ENCODE measurements at regions not wholly inside any gene's neighbourhood (a gene's known extent, or its start where the extent isn't known, plus 50 kb on each side); places are given as distances from the start of the nearest gene placed in this dataset.

DNA sequence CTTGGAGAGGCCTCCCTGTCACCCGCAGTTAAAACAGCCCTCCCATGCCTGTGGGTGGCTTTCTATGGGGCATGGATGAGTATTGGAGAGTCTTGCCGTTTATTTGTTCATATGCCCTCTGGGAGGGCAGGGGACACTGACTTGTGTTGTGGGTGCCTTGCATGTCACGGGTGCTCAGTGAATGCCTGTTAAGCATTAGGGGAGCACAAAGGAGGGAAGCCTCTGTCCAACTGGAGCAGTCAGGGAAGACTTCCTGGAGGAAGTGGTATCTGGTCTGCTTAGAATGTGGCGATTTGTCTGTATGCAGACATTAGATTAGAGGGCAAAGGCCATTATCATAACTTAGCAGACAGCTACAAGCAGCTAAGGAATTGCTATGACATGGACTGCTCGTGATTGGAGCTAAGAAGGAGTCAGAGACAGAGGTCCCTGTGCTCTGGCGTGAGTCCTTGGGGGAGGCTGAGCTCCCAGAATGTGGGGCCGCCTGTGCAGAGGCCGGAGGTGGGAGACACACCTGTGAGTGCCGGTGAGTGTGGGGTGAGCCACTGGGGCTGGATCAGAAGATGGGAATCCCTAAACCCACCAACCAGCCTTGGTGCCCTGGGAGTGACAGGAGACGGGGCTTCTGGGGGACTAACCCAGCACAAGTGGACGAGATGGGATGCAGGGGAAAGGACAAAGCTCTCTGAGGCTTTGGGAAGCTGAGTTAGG is 286.1 kb downstream of the SEC14L1 start (continued):
- TF ChIP-seq, protein P1, sequence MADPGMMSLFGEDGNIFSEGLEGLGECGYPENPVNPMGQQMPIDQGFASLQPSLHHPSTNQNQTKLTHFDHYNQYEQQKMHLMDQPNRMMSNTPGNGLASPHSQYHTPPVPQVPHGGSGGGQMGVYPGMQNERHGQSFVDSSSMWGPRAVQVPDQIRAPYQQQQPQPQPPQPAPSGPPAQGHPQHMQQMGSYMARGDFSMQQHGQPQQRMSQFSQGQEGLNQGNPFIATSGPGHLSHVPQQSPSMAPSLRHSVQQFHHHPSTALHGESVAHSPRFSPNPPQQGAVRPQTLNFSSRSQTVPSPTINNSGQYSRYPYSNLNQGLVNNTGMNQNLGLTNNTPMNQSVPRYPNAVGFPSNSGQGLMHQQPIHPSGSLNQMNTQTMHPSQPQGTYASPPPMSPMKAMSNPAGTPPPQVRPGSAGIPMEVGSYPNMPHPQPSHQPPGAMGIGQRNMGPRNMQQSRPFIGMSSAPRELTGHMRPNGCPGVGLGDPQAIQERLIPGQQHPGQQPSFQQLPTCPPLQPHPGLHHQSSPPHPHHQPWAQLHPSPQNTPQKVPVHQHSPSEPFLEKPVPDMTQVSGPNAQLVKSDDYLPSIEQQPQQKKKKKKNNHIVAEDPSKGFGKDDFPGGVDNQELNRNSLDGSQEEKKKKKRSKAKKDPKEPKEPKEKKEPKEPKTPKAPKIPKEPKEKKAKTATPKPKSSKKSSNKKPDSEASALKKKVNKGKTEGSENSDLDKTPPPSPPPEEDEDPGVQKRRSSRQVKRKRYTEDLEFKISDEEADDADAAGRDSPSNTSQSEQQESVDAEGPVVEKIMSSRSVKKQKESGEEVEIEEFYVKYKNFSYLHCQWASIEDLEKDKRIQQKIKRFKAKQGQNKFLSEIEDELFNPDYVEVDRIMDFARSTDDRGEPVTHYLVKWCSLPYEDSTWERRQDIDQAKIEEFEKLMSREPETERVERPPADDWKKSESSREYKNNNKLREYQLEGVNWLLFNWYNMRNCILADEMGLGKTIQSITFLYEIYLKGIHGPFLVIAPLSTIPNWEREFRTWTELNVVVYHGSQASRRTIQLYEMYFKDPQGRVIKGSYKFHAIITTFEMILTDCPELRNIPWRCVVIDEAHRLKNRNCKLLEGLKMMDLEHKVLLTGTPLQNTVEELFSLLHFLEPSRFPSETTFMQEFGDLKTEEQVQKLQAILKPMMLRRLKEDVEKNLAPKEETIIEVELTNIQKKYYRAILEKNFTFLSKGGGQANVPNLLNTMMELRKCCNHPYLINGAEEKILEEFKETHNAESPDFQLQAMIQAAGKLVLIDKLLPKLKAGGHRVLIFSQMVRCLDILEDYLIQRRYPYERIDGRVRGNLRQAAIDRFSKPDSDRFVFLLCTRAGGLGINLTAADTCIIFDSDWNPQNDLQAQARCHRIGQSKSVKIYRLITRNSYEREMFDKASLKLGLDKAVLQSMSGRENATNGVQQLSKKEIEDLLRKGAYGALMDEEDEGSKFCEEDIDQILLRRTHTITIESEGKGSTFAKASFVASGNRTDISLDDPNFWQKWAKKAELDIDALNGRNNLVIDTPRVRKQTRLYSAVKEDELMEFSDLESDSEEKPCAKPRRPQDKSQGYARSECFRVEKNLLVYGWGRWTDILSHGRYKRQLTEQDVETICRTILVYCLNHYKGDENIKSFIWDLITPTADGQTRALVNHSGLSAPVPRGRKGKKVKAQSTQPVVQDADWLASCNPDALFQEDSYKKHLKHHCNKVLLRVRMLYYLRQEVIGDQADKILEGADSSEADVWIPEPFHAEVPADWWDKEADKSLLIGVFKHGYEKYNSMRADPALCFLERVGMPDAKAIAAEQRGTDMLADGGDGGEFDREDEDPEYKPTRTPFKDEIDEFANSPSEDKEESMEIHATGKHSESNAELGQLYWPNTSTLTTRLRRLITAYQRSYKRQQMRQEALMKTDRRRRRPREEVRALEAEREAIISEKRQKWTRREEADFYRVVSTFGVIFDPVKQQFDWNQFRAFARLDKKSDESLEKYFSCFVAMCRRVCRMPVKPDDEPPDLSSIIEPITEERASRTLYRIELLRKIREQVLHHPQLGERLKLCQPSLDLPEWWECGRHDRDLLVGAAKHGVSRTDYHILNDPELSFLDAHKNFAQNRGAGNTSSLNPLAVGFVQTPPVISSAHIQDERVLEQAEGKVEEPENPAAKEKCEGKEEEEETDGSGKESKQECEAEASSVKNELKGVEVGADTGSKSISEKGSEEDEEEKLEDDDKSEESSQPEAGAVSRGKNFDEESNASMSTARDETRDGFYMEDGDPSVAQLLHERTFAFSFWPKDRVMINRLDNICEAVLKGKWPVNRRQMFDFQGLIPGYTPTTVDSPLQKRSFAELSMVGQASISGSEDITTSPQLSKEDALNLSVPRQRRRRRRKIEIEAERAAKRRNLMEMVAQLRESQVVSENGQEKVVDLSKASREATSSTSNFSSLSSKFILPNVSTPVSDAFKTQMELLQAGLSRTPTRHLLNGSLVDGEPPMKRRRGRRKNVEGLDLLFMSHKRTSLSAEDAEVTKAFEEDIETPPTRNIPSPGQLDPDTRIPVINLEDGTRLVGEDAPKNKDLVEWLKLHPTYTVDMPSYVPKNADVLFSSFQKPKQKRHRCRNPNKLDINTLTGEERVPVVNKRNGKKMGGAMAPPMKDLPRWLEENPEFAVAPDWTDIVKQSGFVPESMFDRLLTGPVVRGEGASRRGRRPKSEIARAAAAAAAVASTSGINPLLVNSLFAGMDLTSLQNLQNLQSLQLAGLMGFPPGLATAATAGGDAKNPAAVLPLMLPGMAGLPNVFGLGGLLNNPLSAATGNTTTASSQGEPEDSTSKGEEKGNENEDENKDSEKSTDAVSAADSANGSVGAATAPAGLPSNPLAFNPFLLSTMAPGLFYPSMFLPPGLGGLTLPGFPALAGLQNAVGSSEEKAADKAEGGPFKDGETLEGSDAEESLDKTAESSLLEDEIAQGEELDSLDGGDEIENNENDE (IDR thresholded peaks at IDR 0.05; ENCODE audit: low read depth, low read length): no peak
- TF ChIP-seq HMGN3 (IDR thresholded peaks at IDR 0.05; ENCODE audit: borderline replicate concordance, extremely low read depth, insufficient read length, low read depth, low read length): no peak
- TF ChIP-seq ELF1 (tag; IDR thresholded peaks at IDR 0.05): no peak
- TF ChIP-seq, protein P2, sequence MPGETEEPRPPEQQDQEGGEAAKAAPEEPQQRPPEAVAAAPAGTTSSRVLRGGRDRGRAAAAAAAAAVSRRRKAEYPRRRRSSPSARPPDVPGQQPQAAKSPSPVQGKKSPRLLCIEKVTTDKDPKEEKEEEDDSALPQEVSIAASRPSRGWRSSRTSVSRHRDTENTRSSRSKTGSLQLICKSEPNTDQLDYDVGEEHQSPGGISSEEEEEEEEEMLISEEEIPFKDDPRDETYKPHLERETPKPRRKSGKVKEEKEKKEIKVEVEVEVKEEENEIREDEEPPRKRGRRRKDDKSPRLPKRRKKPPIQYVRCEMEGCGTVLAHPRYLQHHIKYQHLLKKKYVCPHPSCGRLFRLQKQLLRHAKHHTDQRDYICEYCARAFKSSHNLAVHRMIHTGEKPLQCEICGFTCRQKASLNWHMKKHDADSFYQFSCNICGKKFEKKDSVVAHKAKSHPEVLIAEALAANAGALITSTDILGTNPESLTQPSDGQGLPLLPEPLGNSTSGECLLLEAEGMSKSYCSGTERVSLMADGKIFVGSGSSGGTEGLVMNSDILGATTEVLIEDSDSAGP (CRISPR knock-in tag; IDR thresholded peaks at IDR 0.05): no peak
- no peak for TF ChIP-seq ZNF184 (CRISPR knock-in tag; IDR thresholded peaks at IDR 0.05)
- no peak; the same call in 1 of the 2 replicates for TF ChIP-seq DPF2 (IDR thresholded peaks at IDR 0.05)
- TF ChIP-seq, protein P3, sequence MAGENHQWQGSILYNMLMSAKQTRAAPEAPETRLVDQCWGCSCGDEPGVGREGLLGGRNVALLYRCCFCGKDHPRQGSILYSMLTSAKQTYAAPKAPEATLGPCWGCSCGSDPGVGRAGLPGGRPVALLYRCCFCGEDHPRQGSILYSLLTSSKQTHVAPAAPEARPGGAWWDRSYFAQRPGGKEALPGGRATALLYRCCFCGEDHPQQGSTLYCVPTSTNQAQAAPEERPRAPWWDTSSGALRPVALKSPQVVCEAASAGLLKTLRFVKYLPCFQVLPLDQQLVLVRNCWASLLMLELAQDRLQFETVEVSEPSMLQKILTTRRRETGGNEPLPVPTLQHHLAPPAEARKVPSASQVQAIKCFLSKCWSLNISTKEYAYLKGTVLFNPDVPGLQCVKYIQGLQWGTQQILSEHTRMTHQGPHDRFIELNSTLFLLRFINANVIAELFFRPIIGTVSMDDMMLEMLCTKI (IDR thresholded peaks at IDR 0.05; ENCODE audit: partially characterized antibody): no peak
- TF ChIP-seq MLLT1 (IDR thresholded peaks at IDR 0.05): no peak
- TF ChIP-seq ARID3B (CRISPR knock-in tag; IDR thresholded peaks at IDR 0.05; ENCODE audit: borderline replicate concordance): no peak
